IMR-90 (cell line): ENCODE measurements at regions not wholly inside any gene's neighbourhood (a gene's known extent, or its start where the extent isn't known, plus 50 kb on each side); places are given as distances from the start of the nearest gene placed in this dataset.

Source experiments
- ATAC-seq: fragments of 200-7000 bp; cut with Tn5 transposase; 2 replicates; pipeline ENCODE4 v1.9.1; 2020; ENCODE audit warnings: low read depth, mild to moderate bottlenecking, moderate library complexity
- BruUV-seq: library from RNA; stranded (reverse); fragments of 400-500 nt; replicated peaks from 2 replicates; lab custom pipeline; 2021; lab: Mats Ljungman, UMichigan
- CTCF ChIA-PET: fragments of 300-600 bp; formaldehyde crosslinking; extraction: SDS; loops from one replicate; lab custom pipeline; 2021; ENCODE audit warnings: antibody characterized with exemption; lab: Yijun Ruan, JAX
- POLR2A ChIA-PET: fragments of 300-600 bp; sonication (Branson Sonifier 250); formaldehyde crosslinking; loops from one replicate; lab custom pipeline; 2022; ENCODE audit warnings: antibody characterized with exemption; ENCODE audit not compliant: unreplicated experiment; lab: Charles Lee
- DNase-seq: peaks from one replicate; pipeline ENCODE4 v3.0.0; 2013
- H2AFZ ChIP-seq: replicated peaks from 2 replicates; pipeline ENCODE3; 2013; ENCODE audit warnings: low read length, mild to moderate bottlenecking; ENCODE audit not compliant: poor library complexity
- H2AK5ac ChIP-seq: 2 replicates; pipeline ENCODE4 v1.6.1; 2013; ENCODE audit warnings: low read depth, low read length, inconsistent platforms
- H2AK9ac ChIP-seq: replicated peaks from 2 replicates; pipeline ENCODE3; 2013; ENCODE audit warnings: mild to moderate bottlenecking, low read depth, low read length, moderate library complexity; ENCODE audit not compliant: poor library complexity
- H2BK120ac ChIP-seq: 2 replicates; pipeline ENCODE4 v1.6.1; 2013; ENCODE audit warnings: low read depth, low read length, inconsistent platforms
- H2BK15ac ChIP-seq: 3 replicates; pipeline ENCODE4 v1.6.1; 2013; ENCODE audit warnings: low read depth, low read length, inconsistent platforms
- H2BK20ac ChIP-seq: 2 replicates; pipeline ENCODE4 v1.6.1; 2013; ENCODE audit warnings: low read depth, mild to moderate bottlenecking, inconsistent platforms, low read length, moderate library complexity
- H2BK5ac ChIP-seq: 2 replicates; pipeline ENCODE4 v1.6.1; 2013; ENCODE audit warnings: mild to moderate bottlenecking, low read depth, low read length, inconsistent platforms; ENCODE audit not compliant: poor library complexity, severe bottlenecking
- H3K14ac ChIP-seq: replicated peaks from 2 replicates; pipeline ENCODE4 v1.6.1; 2013; ENCODE audit warnings: low read depth, low read length, inconsistent platforms
- H3K18ac ChIP-seq: 2 replicates; pipeline ENCODE4 v1.6.1; 2013; ENCODE audit warnings: low read depth, low read length, control low read depth
- H3K23ac ChIP-seq: 2 replicates; pipeline ENCODE4 v1.6.1; 2013; ENCODE audit warnings: low read depth, low read length, inconsistent platforms
- H3K27ac ChIP-seq: 2 replicates; pipeline ENCODE4 v1.5.1; 2013; ENCODE audit warnings: mild to moderate bottlenecking, control low read depth, low read length; ENCODE audit not compliant: insufficient read depth
- H3K27me3 ChIP-seq: 2 replicates; pipeline ENCODE4 v1.6.1; 2013; ENCODE audit warnings: low read length; ENCODE audit not compliant: control insufficient read depth, insufficient read depth
- H3K36me3 ChIP-seq: 2 replicates; pipeline ENCODE4 v1.6.1; 2013; ENCODE audit warnings: low read length, mixed read lengths; ENCODE audit not compliant: control insufficient read depth, insufficient read depth
- H3K4ac ChIP-seq: 2 replicates; pipeline ENCODE4 v1.6.1; 2013; ENCODE audit warnings: low read depth, low read length, inconsistent platforms
- H3K4me1 ChIP-seq: 2 replicates; pipeline ENCODE4 v1.6.1; 2013; ENCODE audit warnings: low read length, mixed read lengths; ENCODE audit not compliant: control insufficient read depth, insufficient read depth
- H3K4me2 ChIP-seq: 2 replicates; pipeline ENCODE4 v1.6.1; 2013; ENCODE audit warnings: low read depth, mild to moderate bottlenecking, control low read depth, low read length, moderate library complexity
- H3K4me3 ChIP-seq: 2 replicates; pipeline ENCODE4 v1.5.1; 2013; ENCODE audit warnings: low read depth, mild to moderate bottlenecking, control low read depth, low read length, moderate library complexity; ENCODE audit not compliant: insufficient read depth
- H3K56ac ChIP-seq: 2 replicates; pipeline ENCODE4 v1.6.1; 2013; ENCODE audit warnings: low read length, inconsistent platforms; ENCODE audit not compliant: insufficient read depth; ENCODE audit errors: extremely low read depth
- H3K79me1 ChIP-seq, 2 experiments: 2 replicates each; pipeline ENCODE4 v1.6.1; 2013; ENCODE audit warnings: low read length in 2 of 2, inconsistent platforms in 1 of 2, low read depth in 1 of 2
- H3K9ac ChIP-seq: 2 replicates; pipeline ENCODE4 v1.6.1; 2013; ENCODE audit warnings: low read depth, low read length, control low read depth
- H3K9me1 ChIP-seq: 2 replicates; pipeline ENCODE4 v1.6.1; 2013; ENCODE audit warnings: low read length, inconsistent platforms; ENCODE audit not compliant: insufficient read depth
- H3K9me3 ChIP-seq: 2 replicates; pipeline ENCODE4 v1.6.1; 2013; ENCODE audit warnings: low read length; ENCODE audit not compliant: control insufficient read depth, insufficient read depth
- H4K20me1 ChIP-seq: 2 replicates; pipeline ENCODE4 v1.6.1; 2013; ENCODE audit warnings: low read length, inconsistent platforms; ENCODE audit not compliant: insufficient read depth
- H4K5ac ChIP-seq: 2 replicates; pipeline ENCODE4 v1.6.1; 2013; ENCODE audit warnings: mild to moderate bottlenecking, low read depth, low read length, control low read depth
- H4K8ac ChIP-seq, 2 experiments: 2 replicates each; pipeline ENCODE4 v1.6.1; 2013; ENCODE audit warnings: low read depth in 2 of 2, low read length in 2 of 2, control low read depth in 1 of 2, inconsistent platforms in 1 of 2
- H4K91ac ChIP-seq: 2 replicates; pipeline ENCODE4 v1.6.1; 2013; ENCODE audit warnings: low read depth, low read length, inconsistent platforms; ENCODE audit not compliant: insufficient read depth
- MAFK ChIP-seq: IDR thresholded peaks from 2 replicates; pipeline ENCODE4 v1.6.1; 2012; ENCODE audit warnings: low read depth, low read length, improper control_type of control experiment
- NFE2L2 ChIP-seq: fragments of 150-350 bp; IDR thresholded peaks from 2 replicates; pipeline ENCODE4 v1.6.1; 2016; ENCODE audit warnings: low read depth, mild to moderate bottlenecking, low read length
- RFX5 ChIP-seq: IDR thresholded peaks from 2 replicates; pipeline ENCODE4 v1.8.0; 2012; ENCODE audit warnings: low read depth, mild to moderate bottlenecking, low read length, moderate library complexity
- SMC3 ChIP-seq: fragments of 150-350 bp; IDR thresholded peaks from 2 replicates; pipeline ENCODE4 v1.6.1; 2016; ENCODE audit warnings: low read depth, mild to moderate bottlenecking, antibody characterized with exemption, low read length, moderate library complexity
- WGBS, 2 experiments: methylation state at CpG; one replicate each; pipeline versions ENCODE4 v1.1.5 to v1.1.7; 2013; ENCODE audit warnings: missing lambda C conversion rate in 2 of 2; ENCODE audit not compliant: insufficient read length in 1 of 2; ENCODE audit errors: extremely low coverage in 2 of 2; 5-methylcytosine and 5-hydroxymethylcytosine counted together
- dilution Hi-C: fragments of 300-500 bp; cut with HindIII; formaldehyde crosslinking; loops from one replicate; pipeline ENCODE4 v1.14.3; 2018; ENCODE audit warnings: low sequenced_read_pairs; ENCODE audit not compliant: unreplicated experiment
- in situ Hi-C: fragments of 300-500 bp; cut with MboI; formaldehyde crosslinking; loops from 3 replicates; pipeline ENCODE4 v1.14.3; 2019; ENCODE audit warnings: low sequenced_read_pairs, inconsistent platforms, mixed read lengths
- intact Hi-C: fragments of 100-400 bp; cut with micrococcal nuclease; formaldehyde crosslinking; loops from 2 replicates; pipeline ENCODE4 v1.10.0; 2022

GRCh38 chr2:149783284-149783683 is 195.7 kb upstream of the MMADHC start:
- no CpG with 5 or more reads among the region's 1 CpG for WGBS, 2 experiments
- in situ Hi-C loops, result no loop called here

More at GRCh38 chr2:149783284-149783683, 195.7 kb upstream of the MMADHC start:
- POLR2A ChIA-PET, result no interaction called here
- Histone ChIP-seq H3K36me3 (no peaks in the 10 kb centered on the region), H3K4me2 (no peak overlapping the region), H3K27ac (no peak overlapping the region), H2AK9ac (no peak overlapping the region), H3K79me1 (no peaks in the 10 kb centered on the region), H3K56ac (no peak overlapping the region), H4K5ac (no peak overlapping the region), H3K18ac (no peak overlapping the region), H4K8ac (no peak overlapping the region), H3K4me1 (no peaks in the 10 kb centered on the region), H3K9me1 (no peaks in the 10 kb centered on the region), H3K9me3 (no peaks in the 10 kb centered on the region), H2AK5ac (no peak overlapping the region), H2BK5ac (no peak overlapping the region), H3K9ac (no peak overlapping the region), H3K4me3 (no peak overlapping the region), H2AFZ (no peak overlapping the region), H2BK15ac (no peak overlapping the region), H3K4ac (no peak overlapping the region), H2BK20ac (no peak overlapping the region), H3K27me3 (no peaks in the 10 kb centered on the region), H3K14ac (no peak overlapping the region), H2BK120ac (no peak overlapping the region), H4K91ac (no peak overlapping the region), H4K20me1 (no peaks in the 10 kb centered on the region), H3K23ac (no peak overlapping the region)
- peak; percentile 65 for TF ChIP-seq MAFK
- no peak for TF ChIP-seq RFX5
- no peak for TF ChIP-seq NFE2L2
- TF ChIP-seq SMC3, result no peak
- no TSS peak for BruUV-seq
- intact Hi-C loops (no loop called here), dilution Hi-C loops (no loop called here)
- no peak for DNase-seq
- CTCF ChIA-PET, result no interaction called here
- no peak for ATAC-seq
